Activated CD4-positive, alpha-beta T cell treated with anti-CD3 and anti-CD28 coated beads, Interleukin-2, amount 50 U/mL, for 1 hour (primary cell): ENCODE measurements at regions not wholly inside any gene's neighbourhood (a gene's known extent, or its start where the extent isn't known, plus 50 kb on each side); places are given as distances from the start of the nearest gene placed in this dataset.

Experiments used
- DNase-seq: peaks from one replicate; pipeline ENCODE4 v3.0.0-alpha.2; 2020

DNA sequence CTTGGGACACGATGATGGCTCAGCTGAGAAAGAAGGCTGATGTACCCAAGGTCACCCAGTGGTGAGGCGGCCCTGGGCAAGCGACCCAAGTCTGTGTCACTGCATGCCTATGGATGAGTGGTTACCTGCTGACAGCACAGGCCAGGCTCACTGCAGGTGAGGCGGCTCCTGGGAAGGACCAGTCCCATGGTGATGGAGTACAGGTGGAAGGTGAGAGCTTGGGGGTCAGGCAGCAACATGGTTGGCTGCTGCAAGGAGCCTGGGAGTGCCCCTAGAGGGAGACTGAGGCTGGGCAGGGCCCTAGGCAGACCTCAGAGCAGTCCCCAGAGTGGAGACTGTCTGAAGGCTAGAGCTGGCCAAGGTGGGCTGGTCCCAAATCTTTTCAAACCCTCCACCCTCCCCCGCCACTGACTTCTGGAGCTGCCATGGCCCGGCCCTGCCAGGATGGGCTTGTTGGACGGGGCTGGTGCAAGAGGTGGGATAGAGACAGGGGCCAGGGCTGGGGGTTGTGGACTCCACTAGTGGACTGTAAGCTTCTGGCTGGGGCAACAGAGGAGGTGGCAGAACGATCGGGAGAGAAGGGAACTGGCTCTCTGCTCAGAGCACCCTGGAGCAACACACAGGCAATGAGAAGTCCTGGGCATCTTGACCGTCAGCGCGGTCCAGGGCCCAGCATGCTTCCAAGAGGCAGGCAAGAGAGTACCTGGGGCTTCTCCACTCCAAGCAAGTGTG is 72.5 kb upstream of the SLC6A11 start:
- no peak for DNase-seq

DNA sequence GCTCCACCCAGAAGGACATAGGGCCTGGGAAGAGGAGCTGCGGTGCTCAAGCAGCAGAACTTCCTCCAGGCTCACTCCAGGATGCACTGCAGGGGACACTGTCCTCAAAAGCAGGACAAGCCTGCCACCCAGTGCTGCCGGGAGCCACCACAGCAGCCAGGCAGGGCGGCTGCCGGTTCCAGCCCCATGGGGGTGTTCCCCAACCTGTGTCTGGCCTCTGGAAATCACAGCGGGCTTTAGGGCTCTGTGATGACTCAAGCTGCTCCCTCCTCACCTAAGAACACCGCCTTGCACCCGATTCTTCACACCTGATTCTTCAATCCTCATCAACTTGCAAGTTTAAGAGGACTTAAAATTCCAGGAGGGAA is 71.9 kb upstream of the SLC6A11 start:
- DNase-seq: no peak

DNA sequence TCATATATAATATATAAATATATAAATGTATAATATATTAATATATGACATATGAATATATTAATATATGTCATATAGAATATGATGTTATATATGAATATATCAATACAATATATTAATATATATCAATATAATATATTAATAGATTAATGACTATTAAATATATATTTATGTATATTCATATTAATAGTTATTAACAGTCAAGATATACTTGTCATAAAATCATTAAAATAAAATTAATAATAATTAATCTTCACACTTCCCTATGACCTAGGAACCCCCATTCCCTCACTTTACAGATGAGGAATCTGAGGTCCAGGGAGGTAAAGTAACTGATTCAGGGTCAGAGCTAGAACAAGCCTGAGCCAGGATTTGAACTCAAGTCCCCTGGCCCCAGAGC is 70.6 kb upstream of the SLC6A11 start:
- no peak for DNase-seq

DNA sequence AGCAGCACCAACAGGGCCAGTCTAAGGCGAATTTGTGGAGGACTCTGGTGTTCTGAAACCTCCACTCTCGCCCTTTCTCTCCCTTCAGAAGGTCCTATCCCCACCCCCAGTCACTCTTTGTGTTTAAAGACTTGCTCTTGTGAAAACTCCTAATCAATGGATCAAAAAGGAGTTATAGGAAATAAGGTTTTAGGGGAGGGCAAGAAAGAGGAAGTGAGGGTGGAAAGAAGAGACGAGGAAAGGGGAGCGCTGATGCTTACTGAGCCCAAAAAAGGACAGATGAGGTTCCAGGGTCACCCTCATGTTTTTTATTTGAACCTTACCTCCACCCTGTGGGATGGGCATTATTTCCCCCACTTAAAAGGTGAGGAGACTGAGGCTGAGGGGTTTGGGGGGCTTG is 70.0 kb upstream of the SLC6A11 start:
- no peak for DNase-seq

DNA sequence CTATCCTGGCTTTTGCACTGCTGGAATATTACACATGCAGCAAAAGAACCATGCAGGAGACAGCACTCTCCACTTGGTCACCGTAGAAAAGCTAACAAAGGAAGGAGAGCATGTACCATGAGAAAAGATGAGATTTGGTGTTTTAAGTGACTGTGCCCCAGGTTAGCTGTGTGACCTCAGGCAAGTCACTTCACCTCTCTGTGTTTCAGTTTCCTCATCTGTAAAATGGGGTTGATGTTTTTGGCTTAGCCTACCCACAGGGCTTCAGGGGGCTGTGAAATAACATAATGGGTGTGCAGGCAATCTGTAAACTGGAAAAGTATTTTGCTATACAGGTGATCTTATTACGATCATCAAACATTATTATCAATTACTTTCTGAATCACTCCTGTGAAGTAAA is 69.3 kb upstream of the SLC6A11 start:
- DNase-seq: no peak

DNA sequence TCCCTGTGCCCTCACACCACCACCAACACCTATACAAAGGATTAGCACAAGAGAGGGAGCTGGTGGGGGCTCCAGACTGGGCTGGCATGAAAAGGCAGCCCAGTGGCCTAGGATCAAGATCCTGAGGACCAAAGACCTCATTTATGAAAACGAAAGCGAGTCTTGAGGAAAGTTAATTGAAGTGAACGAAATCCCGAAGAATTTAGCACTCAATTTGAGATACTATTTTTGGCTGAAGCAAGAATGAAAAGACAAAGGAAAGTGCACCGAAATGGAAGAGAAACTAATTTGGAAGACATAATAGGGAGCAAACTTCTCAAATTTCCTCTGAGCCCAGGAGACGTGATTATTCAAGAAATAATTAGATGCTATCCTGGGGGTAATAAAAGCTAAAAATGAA is 68.7 kb upstream of the SLC6A11 start:
- DNase-seq: no peak

DNA sequence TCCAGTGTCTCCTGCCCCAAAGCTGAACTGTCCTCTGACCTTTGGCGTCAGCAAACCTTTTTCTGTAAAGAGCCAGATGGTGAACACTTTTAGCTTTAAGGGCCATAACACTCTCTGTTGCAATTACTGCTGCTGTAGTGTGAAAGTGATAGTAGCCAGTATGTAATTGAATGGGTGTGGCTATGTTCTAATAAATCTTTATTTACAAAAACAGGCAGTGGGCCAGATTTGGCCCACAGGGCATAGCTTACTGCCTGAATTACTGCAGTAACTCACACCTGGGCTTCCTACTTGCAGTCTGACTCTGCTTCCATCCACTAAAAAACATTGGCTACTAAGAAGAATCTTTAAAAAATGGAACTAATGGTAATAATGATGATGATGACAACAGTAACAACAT is 68.0 kb upstream of the SLC6A11 start:
- no peak for DNase-seq

DNA sequence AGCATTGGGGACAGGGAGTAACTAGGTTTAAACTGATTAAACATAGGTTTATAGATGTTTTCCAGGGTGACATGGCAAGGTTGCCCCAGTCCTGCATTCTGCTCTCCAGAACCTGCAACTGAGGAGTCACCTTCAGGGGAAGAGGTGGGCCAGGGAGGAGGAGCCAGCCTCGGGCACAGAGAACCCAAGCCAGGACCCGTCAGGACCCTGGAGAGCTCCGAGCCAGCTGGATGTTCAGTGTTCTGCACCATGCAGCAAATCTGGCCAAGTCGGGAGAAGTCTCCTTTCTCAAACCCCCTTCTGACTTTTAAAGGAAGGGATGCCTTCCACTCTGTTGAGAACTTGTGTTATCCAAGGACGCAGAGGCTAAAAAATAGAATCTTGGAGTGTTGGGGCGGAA is 62.1 kb upstream of the SLC6A11 start:
- DNase-seq: peak; percentile 38

DNA sequence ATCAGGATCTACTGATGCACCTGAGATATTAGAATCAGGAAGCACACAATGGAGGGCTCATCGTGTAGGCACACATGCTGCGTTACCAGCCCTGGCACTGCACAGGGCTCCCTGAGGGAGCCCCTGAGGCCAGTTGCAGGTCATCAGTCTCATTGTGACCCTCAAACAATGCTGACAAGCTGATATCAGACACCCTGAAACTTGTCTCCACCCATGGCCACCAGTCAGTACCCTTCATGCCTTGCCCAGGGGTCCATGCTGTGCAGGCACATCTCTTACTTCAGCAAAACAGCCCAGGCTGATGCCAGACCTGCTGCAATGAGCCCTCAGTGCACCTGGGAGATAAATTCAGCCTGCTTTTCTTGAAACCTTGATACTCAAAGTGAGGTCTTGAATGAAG is 59.5 kb upstream of the SLC6A11 start:
- no peak for DNase-seq

DNA sequence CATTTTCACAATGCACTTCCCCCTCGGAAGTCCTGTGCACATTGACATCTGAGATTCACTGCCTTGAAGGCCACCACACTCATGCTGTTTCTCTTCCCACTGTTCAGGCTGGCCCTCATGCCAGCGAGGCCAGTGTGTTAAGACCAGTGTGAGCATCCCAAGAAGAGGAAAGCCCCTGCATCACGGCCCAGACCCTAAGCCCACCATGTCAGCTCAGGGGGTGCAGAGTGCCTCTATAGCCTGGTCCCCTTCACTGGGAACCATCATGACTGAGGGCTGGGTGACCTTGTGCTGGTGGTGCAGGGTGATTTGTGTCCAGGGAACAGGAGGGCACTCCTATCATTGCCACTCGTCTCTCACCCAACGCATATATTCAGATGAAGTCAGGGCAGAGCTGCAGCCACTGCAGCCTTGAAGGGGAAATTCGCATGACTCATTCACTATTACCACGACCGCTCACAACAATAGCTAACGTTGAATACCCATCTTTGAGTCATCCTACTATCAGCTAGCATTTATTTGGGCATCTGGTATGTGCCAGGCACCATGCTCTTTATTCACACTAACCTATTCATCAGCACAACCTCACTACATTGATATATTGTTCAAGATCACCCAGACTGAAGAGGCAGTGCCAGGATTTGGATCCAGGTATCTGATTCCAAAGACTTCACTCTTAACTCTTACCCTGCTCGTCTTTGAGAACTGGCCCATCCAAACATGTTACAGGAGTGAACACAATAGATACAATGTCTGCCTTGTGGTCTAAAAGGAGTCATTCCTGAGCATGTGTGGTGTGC is 58.8 kb upstream of the SLC6A11 start:
- DNase-seq: no peak

DNA sequence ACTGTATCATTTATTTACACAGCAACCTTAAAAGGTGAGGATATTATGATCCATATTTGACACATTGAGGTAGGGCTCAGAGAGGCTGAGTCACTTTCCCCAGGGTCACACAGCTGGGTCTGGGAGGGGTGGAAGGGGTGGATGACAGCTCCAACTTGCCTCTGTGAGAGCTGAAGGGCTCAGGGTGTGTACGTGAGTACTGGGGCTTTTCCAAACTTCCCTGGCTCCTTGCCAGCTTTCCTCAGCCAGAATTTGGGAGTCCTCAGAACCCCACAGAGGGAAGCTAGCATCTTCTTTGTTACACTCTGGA is 58.3 kb upstream of the SLC6A11 start:
- no peak for DNase-seq

DNA sequence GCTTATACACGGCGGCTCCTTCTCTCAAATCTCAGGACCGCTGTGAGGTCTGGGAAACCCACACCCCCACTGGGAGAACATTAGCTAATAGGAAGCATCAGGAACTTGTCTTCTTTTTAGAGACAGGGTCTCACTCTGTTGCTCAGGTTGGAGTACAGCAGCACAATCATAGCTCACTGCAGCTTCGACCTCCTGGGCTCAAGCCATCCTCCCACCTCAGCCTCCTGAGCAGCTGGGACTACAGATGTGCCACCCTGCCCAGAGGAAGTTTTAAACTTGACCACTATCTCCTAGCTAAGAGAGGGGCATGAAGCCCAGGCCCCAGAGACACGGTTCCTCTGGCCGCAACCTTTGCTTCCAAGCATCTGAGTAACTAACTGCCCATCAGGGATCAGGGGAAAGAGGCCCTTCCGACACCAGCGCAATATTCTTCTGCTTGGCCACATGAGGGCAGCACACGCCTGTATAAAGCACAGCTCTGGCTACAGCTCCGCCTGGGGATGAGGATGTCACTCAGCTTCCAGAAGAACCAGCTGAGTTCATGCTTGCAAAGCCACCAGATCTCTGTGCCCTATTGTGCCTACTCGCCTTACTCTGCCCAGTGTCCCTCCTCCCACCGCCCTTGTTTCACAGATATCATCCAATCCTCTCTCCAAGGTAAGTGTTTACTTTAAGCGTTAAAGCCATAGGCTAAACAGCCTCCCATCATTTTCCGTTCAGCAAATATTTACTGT is 57.6 kb upstream of the SLC6A11 start:
- peak; percentile 32 for DNase-seq

DNA sequence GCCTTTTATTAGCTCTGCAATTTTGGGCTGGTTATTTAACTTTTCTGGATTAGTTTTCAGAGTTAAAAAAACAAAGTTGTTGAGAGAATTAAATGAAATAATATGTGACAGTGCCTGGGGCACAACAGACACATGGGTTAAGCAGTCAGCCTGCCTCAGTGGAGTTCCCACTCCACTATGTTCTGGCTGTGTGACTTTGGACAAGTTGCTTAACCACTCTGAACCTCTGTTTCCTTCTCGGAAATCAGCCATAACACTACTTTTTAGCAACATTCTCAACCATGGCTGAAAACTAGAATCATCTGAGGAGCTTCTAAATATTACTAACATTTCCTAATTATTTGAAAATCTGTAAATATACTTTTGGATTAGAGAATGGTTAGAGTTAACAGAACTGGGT is 56.5 kb upstream of the SLC6A11 start:
- DNase-seq: no peak

DNA sequence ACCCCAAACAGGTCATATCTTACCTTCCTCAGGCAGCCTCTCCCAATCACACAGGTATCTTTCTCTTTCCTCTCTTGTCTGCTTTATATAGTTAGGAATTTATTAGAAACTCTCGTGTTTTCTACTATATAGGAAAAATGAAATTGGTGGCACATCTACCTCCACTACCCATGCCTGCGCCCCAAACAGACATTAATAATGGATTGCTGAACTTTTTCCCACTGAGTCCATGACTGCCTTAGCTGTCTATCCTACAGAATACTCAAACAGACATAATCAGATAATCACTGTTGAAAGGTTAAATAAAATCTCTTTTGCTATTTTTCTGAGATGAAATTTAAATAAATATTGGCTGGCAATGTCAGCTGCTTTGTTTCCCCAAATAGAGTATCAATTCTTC is 55.8 kb upstream of the SLC6A11 start:
- no peak for DNase-seq

DNA sequence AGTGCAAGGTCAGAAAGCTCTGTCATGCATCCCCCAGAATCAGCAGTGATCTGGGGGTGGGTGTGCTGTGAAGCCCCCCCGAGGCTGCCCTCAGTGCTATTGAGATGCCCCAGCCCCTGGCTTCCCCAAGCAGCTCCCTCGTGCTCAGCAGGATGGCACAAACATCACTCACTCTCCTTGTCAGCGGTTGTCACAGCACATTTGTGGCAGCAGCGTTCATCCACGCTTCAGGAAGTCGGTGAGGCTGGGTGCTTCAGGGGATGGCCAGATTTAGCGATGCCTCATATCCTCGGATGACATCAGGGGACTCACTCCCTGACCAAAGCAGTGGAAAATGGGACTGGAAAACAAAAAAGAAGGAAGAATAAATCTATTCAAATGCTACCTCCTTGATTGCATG is 54.4 kb upstream of the SLC6A11 start:
- no peak for DNase-seq

DNA sequence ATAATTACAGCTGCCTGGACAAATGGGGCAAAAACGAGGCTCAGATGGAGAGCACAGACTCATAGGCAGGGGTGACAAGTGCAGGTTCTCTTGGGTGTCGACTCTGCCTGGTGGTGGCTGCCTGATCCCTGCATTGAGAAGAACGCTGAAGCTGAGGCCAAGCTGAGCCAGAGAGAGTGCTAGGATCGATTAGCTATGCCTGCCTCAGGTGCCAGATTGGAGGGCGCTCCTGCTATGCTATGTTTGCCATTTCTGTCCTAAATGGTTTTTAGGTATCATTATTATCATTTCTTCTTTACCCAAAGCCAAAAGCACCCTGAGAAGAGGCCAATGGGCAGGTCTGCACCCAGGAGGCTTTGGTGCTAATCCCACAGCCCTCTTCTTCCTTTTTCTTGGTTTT is 53.9 kb upstream of the SLC6A11 start:
- no peak for DNase-seq

DNA sequence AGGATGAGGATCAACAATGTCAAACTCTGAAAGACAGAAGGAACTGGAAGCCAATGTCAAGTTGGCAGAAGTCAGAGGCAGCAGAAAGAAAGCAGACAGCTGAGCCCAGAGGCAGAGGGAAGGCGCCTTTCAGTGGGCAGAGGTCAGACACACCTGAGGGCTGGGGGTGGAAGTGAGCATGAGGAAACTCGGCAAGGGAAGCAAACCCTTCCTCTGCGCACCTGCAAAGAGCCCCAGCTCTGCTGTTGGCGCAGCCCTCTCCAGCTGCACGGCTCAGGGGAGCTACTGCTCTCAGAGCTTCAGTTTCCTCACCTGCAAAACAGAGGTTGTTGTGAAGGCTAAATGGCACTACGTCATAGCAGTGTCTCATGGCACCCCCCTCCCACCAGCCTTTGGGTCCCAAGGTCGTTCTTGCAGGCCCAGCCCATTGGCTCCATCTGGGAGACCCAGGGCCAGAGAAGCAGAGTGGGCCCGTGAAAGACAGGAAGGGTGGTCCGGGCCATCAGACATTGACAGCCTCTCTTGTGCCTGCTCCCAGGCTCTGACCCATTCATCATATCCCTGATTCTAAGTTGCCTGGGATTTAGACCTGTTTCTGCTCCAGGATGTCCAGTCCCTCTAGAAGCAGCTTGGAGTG is 53.3 kb upstream of the SLC6A11 start:
- no peak for DNase-seq

DNA sequence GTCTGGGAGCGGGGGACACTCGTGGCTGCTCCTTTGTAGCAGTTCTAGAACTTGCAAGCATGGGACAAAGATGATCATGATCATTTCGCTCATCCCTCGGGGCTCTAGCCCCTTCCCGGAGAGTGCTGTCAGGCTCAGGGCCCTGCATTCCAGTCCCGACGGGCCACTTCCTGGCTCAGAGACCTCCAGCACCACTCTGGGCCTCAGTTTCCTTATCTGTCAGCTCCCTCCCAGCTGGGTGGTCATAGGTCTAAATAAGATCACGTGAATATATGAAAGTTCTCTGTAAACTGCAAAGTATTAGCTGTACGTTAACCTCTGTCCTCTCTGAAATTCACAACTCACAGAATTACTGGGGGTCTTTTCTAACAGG is 52.8 kb upstream of the SLC6A11 start:
- DNase-seq: no peak

DNA sequence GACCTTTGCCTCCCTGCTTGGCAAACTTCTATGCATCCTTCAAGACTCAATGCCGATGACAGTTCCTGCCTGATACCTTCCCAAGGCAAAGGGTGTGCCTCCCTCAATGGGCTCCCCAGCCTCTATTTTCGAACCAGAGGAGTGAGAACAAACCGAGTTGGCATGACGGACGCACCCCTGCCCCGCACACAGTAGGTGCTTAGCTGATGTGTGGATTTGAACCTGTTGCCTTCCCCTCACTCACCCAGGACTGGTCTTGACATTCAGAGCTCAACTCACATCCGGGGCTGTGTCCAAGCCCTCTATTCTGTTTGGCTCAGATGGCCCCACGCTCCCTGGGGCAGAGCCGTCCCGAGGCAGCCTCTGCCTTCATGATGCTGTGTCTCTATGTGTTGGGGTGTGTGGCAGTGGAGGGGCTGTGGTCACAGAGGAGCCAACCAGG is 52.2 kb upstream of the SLC6A11 start:
- DNase-seq: no peak

DNA sequence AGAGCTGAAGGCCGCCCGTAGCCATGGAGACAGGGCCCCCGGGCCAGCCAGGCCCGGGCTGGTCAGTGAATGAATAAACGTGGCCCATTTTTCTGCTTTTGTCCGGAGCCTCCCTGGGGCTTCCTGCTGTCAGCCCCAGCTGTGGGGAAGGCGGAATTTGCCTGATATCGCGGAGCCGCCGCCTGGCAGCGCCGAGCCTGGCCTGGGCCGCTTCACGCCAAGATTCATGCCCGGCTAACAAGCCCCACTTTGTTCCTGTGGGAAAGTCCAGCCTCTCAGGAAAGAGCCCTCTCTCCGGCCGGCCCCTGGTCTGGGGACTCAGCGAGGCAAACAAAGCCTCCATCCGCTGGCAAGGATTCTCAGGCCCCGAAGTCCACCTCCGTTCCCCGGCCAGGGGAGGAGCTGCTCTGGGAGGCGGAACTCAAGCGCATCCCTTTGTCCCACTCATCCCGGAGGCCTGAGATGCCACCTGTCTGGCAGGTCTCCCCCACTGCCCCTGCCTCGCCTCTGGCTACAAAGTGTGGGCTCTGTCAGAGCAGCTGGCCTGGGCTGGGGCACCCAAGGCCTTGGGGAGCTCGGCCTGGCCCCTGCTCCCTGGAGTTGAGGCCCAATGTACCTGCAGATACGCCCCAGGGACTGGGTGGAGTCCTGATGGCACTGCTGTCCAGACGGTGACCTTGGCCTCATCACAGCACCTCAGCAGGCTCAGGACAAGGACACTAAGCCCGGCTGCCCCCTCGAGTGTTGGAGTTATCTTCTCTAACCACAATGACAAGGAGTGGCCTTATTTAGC is 51.6 kb upstream of the SLC6A11 start:
- no peak for DNase-seq

DNA sequence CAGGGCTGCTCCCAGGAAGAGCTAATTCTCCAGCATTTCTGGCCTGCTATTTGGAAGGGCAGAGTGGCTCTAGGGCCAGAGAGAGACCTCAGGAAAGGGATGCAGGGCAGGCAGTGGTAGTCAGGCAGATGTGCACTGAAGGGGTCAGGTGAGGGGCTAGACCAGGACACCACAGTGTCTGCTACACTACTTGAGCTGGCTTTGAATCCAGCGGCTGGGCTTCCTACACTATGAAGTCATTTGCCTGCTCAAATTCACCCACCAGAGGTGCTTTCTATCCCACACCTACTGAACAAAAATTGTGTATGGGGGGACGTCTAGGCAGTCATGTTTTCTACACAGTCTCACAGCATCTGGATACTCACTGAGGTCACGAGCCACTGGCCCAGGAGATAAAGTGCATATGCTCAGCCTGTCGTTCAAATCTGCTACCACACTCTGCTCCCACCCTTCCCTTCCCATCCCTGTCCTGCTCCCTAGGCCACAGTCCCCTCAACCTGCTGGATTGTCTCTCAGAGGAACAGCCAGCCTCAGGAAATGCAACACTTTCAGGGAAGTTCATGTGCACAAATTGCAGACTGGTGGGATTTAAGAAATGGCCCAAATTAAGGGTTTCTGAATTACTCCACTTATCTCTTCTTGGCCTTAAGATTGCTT is 49.9 kb upstream of the SLC6A11 start:
- DNase-seq: no peak
